HG03025 (cell line): ENCODE measurements at regions not wholly inside any gene's neighbourhood (a gene's known extent, or its start where the extent isn't known, plus 50 kb on each side); places are given as distances from the start of the nearest gene placed in this dataset.
"Not testable (repeated sequence)": the region's sequence is repeated elsewhere in the genome, so short reads cannot be mapped to it uniquely, and the experiment has no call there.

Experiments
- ATAC-seq: cut with Tn5 transposase; IDR thresholded peaks from one replicate; pipeline ENCODE4 v1.9.1; 2021; ENCODE audit warnings: mild to moderate bottlenecking, moderate library complexity; ENCODE audit not compliant: unreplicated experiment, low FRiP score

- ATAC-seq = no peak
Measured at GRCh38 chr15:93771196-93772030, 459.9 kb upstream of the MCTP2 start.

- ATAC-seq = no peak
Measured at GRCh38 chr15:93770788-93771187, 460.6 kb upstream of the MCTP2 start.

DNA sequence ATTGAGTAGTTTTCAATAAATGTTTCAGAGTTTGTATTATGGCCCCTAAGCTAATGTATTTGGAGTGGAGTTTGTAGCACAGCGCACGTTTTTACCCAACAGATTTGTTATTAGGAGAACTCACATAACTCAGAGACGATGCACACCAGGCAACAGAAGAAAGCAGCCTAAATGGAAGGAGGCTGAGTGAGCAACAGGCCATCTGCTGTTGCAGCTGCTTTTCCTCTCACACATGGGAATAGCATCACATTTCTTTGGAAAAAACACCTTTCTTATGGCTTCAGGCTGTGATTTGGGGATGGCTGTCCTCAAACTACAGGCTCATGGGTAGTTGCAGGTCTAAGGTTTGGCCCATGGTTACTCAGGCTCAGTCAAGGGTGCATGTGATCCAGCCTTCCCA is 469.3 kb upstream of the MCTP2 start:
- ATAC-seq = no peak

DNA sequence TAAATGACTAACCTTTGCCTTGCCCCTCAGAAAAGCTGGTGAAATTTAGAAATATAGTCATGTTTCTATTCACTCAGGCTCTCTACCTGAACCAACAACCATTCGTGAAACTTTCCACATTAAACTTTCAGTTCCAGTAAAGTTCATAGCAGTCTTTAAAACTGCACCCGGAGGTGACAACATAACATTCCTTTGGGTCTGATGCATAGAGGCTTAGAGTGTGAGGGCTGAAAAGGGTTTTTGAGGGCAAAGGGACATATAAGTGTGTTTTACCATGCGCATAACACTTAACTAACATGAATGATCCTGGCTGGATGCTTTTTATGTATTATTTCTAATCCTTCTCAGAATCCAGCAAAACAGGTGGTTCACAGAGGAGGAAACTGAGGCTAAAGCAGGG is 471.7 kb upstream of the MCTP2 start:
- no peak for ATAC-seq

DNA sequence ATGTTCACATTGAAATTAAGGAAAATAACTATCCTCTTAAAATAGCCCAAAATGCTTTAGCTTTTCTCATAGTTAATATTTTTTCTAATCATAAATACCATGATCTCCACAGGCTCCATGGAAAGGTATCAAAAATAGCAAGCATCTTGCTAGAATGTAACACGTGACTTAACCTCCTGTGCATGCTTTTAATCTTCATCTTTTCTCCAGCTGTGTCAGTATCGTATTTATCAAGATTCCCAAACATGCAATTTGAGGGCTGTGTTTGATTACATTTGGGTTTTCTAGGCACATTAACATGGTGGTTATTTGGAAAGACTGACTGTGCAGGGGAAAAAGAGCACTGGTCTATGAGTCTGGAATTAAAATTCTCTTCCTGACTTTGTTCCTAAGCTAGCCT is 472.5 kb upstream of the MCTP2 start:
- ATAC-seq = no peak

DNA sequence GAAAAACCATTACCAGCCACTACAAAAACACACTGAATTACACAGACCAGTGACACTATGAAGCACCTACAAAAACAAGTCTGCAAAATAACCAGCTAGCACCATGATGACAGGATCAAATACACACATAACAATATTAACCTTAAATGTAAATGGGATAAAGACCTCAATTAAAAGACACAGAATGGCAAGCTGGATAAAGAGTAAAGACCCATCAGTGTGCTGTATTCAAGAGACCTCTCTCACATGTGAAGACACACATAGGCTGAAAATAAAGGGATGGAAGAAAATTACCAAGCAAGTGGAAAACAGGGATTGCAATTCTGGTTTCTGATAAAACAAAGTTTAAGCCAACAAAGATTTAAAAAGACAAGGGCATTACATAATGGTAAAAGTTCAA is 482.7 kb upstream of the MCTP2 start:
- ATAC-seq = no peak

DNA sequence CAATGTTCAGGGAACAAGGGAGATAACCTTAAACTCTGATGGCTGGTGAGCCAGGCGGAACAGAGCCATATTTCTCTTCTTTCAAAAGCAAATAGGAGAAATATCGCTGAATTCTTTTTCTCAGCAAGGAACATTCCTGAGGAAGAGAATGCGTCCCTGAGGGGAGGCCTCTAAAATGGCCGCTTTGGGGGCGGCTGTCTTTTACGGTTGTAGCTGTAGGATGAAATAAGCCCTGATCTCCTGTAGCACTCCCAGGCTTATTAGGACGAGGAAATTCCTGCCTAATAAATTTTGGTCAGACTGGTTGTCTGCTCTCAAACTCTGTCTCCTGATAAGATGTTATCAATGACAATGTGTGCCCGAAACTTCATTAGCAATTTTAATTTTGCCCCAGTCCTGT is 496.4 kb upstream of the MCTP2 start:
- not testable (repeated sequence) for ATAC-seq

DNA sequence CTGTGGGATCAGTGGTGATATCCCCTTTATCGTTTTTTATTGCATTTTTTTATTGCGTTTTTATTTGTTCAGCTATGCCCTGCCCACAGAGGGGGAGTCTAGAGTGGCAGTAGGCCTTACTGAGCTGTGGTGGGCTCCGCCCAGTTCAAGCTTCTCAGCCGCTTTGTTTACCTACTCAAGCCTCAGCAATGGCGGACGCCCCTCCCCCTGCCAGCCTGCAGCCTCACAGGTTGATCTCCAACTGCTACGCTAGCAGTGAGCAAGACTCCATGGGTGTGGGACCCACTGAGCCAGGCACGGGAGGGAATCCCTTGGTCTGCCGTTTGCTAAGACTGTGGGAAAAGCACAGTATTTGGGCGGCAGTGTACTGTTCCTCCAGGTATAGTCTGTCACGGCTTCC is 500.6 kb upstream of the MCTP2 start:
- ATAC-seq = no peak

DNA sequence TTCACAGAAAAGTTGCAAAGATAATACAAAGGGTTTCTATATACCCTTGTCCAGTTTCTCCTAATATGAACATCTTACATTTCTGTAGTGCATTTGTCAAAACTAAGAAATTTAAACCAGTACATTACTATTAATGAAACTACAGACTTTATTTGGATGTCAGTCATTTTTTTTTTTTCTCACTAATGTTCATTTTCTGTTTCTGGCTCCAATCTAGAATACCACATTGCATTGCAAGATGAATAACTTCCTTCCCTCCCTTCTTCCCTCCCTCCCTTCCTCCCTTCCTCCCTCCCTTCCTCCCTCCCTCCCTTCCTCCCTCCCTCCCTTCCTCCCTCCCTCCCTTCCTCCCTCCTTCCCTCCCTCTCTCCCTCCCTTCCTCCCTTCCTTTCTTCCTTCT is 509.2 kb upstream of the MCTP2 start:
- no peak for ATAC-seq

GRCh38 chr15:93720607-93721006 is 510.8 kb upstream of the MCTP2 start:
- ATAC-seq = no peak

DNA sequence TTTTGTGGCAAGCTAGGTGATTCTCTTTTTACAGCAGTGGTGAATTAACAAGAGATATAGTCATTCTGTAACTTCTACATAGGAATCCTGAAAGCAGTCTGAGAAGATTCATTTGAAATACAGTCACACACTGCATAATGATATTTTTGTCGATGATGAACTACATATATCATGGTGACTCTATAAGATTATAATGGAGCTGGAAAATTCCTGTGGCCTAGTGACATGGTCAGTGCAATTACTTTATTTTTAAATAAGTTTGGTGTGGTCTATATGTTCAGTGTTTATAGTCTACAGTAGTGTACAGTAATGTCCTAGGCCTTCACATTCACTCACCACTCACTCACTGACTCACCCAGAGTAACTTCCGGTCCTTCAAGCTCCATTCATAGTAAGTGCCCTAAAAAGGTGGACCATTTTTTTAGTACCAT is 511.4 kb upstream of the MCTP2 start:
- no peak for ATAC-seq

- no peak for ATAC-seq
Measured at GRCh38 chr15:93716615-93717231, 514.6 kb upstream of the MCTP2 start.

- no peak for ATAC-seq
Measured at GRCh38 chr15:93709708-93710107, 521.7 kb upstream of the MCTP2 start.

- ATAC-seq = no peak
Measured at GRCh38 chr15:93708724-93709445, 522.5 kb upstream of the MCTP2 start.

DNA sequence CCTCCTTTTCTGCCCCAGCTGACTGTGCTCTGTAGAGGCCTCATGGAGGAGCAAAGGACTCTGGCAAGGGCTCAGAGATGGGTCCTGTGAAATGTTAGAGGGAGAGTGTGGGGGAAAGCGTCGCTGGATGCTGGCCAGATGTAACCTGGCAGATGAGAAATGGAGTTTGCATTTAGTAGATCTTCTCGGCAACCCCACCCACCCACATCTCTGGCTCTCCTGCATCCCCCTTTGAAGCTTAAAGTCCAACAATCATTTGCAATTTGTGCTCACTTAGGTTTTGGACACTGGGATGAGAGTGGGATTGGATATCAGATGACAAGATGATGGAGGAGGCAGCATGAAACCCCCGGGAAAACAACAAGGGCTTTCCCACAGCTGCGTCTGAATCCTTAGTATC is 523.6 kb upstream of the MCTP2 start:
- no peak for ATAC-seq

DNA sequence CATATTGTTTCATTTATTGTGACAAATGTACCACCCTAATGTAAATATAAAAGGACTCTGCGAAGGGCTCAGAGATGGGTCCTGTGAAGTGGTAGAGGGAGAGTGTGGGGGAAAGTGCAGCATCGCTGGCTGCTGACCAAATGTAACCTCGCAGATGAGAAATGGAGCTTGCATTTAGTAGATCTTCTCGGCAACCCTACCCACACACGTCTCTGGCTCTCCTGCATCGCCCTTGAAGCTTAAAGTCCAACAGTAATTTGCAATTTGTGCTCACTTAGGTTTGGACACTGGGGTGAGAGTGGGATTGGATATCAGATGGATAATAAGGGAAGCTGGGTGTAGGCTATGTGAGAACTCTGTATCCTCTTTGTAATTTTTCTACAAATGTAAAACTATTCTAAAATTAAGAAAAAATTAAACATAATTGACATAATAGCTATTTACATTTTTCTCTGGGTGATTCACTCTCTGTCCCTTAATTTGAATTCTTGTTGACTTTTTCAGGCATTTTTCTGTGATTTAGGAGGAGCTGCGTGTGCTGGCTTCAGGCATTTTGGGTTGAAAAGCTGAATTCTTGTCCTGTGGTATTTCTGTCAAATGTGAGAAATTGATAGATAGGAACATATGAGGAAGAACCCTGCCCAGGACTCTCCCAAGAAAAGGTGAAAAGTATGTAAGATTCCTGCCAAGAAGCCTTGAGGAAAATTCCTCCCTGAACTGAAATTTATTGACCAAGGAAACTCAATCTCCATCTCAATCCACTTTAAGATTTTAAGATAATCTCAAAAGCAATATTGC is 524.7 kb upstream of the MCTP2 start:
- ATAC-seq = no peak

DNA sequence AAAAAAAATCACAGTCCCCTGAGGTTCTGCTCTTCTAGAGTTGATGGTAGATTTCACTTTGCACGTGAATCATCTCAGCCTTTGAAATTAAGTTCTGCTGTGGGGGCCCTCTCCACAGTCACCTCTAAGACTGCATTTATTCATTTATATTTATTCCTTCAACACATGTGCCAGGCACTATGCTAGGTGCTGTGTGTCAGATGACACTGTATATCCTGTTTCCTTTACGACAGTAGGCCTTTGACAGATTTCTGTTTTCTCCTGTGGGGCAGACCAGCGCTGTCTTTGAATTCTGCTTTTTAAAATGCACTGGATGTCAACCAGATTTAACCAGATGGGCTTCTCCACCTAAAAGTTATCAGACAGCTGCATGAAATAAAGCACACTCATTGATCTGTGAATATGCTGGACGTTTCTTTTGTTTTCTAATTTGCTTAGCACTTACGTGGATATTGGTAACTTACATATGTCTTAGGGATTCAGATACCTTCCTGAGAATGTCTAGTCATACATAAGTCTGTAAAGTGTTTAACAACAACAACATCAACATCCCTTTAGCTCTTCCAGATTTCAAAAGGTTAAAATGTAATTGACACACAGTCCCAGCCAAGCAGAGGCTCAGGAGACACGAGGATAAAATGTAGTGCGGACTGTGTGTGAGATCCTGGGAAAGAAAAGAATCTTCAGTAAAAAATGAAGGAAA is 525.5 kb upstream of the MCTP2 start:
- ATAC-seq = no peak

DNA sequence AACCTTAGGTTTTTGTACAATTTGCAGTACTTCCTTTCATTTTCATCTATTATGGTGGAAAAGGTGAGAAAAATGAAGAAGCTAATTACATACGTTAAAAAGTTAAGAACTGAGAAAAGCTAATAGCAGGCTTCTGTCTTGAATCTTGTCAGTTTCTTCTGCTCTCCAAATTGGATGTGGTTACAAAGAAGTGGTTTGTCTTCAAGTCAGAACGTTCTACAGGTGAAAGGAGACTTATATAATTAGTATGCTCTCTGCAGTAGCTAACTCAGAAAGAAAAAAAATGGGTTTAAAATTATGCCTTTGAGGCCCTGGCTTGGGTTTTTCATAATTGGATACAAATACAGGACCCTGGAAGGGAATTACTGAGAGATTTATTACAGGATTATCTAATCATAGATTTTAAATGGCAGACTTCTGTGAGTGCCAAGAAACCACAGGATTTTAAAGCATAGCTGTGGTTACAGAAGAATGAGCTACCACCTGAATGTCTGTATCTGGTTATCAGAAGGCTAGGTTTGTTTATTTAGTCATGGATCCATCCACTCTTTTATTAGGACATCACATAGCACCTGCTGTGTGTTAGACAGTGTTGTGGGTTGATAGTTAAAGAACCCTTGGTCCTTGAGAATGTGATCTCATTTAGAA is 528.1 kb upstream of the MCTP2 start:
- no peak for ATAC-seq

GRCh38 chr15:93700051-93700450 is 531.3 kb upstream of the MCTP2 start:
- ATAC-seq = no peak

GRCh38 chr15:93694033-93694432 is 537.3 kb upstream of the MCTP2 start:
- ATAC-seq = no peak
